Activated CD4-positive, alpha-beta T cell treated with anti-CD3 and anti-CD28 coated beads, Interleukin-2, amount 50 U/mL, for 24 hours (primary cell): ENCODE measurements at regions not wholly inside any gene's neighbourhood (a gene's known extent, or its start where the extent isn't known, plus 50 kb on each side); places are given as distances from the start of the nearest gene placed in this dataset.
"Not testable (repeated sequence)": the region's sequence is repeated elsewhere in the genome, so short reads cannot be mapped to it uniquely, and the experiment has no call there.

ENCODE experiments used
- DNase-seq, 2 donors: peaks; one replicate each; pipeline ENCODE4 v3.0.0-alpha.2; 2020; ENCODE audit warnings: low read depth in 1 of 2, low spot score in 1 of 2

GRCh38 chr2:125588780-125589179, 1067.2 kb upstream of the GYPC start:
- no peak for DNase-seq

GRCh38 chr2:125591954-125592353, 1064.0 kb upstream of the GYPC start:
- no peak for DNase-seq

- no peak for DNase-seq
Observed at GRCh38 chr2:125593036-125593435, 1062.9 kb upstream of the GYPC start.

- no peak for DNase-seq
Observed at GRCh38 chr2:125596612-125597011, 1059.3 kb upstream of the GYPC start.

- no peak for DNase-seq
Observed at GRCh38 chr2:125615438-125615837, 1040.5 kb upstream of the GYPC start.

GRCh38 chr2:125630377-125630776, 1025.6 kb upstream of the GYPC start:
- no peak for DNase-seq

- DNase-seq = no peak
Observed at GRCh38 chr2:125634662-125635061, 1021.3 kb upstream of the GYPC start.

- no peak for DNase-seq
Observed at GRCh38 chr2:125638345-125638744, 1017.6 kb upstream of the GYPC start.

GRCh38 chr2:125642032-125642431, 1013.9 kb upstream of the GYPC start:
- DNase-seq = no peak

- no peak for DNase-seq
Observed at GRCh38 chr2:125643128-125643527, 1012.8 kb upstream of the GYPC start.

GRCh38 chr2:125643585-125643984, 1012.4 kb upstream of the GYPC start:
- no peak for DNase-seq

- DNase-seq = no peak
Observed at GRCh38 chr2:125644257-125644656, 1011.7 kb upstream of the GYPC start.

- no peak for DNase-seq
Observed at GRCh38 chr2:125652280-125652679, 1003.7 kb upstream of the GYPC start.

GRCh38 chr2:125654226-125654625, 1001.7 kb upstream of the GYPC start:
- no peak for DNase-seq

GRCh38 chr2:125656190-125656589, 999.8 kb upstream of the GYPC start:
- no peak for DNase-seq

- no peak for DNase-seq
Observed at GRCh38 chr2:125658583-125658982, 997.4 kb upstream of the GYPC start.

GRCh38 chr2:125660369-125660768, 995.6 kb upstream of the GYPC start:
- not testable (repeated sequence) for DNase-seq

- no peak for DNase-seq
Observed at GRCh38 chr2:125667630-125668029, 988.3 kb upstream of the GYPC start.

GRCh38 chr2:125679903-125680302, 976.1 kb upstream of the GYPC start:
- DNase-seq = no peak

- no peak for DNase-seq
Observed at GRCh38 chr2:125680809-125681208, 975.1 kb upstream of the GYPC start.

GRCh38 chr2:125681576-125681975, 974.4 kb upstream of the GYPC start:
- no peak for DNase-seq

GRCh38 chr2:125681976-125682805, 973.8 kb upstream of the GYPC start:
- no peak for DNase-seq

- no peak for DNase-seq
Observed at GRCh38 chr2:125684256-125684655, 971.7 kb upstream of the GYPC start.
